Lower leg skin (tissue), 3 donors: ENCODE measurements at regions not wholly inside any gene's neighbourhood (a gene's known extent, or its start where the extent isn't known, plus 50 kb on each side); places are given as distances from the start of the nearest gene placed in this dataset.

ENCODE experiments used
- CTCF ChIP-seq, 3 donors: fragments of 450-650 bp; IDR thresholded peaks; one replicate each; pipeline ENCODE4 v1.5.1; 2016; ENCODE audit warnings: antibody characterized with exemption in 3 of 3, mild to moderate bottlenecking in 3 of 3, moderate library complexity in 2 of 3
- POLR2A ChIP-seq, 2 donors: fragments of 450-650 bp; IDR thresholded peaks; one replicate each; pipeline ENCODE4 v1.6.1; 2016 to 2017; ENCODE audit warnings: antibody characterized with exemption in 2 of 2, mild to moderate bottlenecking in 1 of 2, moderate library complexity in 1 of 2

DNA sequence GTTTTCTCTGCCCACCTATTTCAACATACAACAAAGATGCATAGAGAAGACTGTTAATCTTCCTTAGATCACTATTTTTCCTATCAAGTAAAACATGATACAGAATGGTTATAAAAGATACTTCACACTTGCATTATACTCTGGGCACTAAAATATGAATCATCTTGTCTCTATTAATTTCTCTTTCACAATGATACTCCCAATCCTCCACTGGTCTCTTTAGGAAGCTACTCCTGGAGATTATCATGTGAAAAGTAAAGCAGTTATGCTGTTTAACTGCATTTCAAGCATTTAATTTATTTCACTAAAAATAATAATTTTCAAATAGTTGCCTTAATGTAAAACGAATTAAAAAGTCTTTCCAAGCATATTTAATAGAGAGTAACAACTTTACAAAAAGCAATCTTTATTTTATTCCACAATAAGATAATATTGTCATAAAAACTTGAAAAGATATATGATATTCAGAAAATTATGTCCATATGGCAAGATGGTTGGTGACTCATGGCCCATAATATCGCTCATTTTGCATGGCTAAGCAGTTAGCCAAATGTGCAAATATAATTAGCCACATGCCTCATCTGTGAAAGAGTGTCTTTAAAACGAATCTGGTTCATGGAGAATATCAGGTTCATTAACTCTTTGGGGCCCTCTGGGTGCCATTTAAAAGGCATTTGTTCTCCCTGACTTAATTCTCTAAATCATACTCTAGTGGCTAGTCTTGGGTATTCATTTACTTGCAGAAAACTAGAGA is 1569.0 kb upstream of the B3GALT2 start:
- no peak for TF ChIP-seq CTCF (IDR thresholded peaks at IDR 0.05)
- TF ChIP-seq POLR2A (IDR thresholded peaks at IDR 0.05): no peak
